GM10248 (cell line): ENCODE measurements at regions not wholly inside any gene's neighbourhood (a gene's known extent, or its start where the extent isn't known, plus 50 kb on each side); places are given as distances from the start of the nearest gene placed in this dataset.

Source experiments
- CTCF ChIA-PET: fragments of 300-600 bp; sonication (Branson Sonifier 250); formaldehyde crosslinking; extraction: SDS; loops from one replicate; lab custom pipeline; 2021; ENCODE audit warnings: antibody characterized with exemption; lab: Yijun Ruan, JAX
- POLR2A ChIA-PET: fragments of 350-650 bp; sonication (Branson Sonifier 250); formaldehyde crosslinking; extraction: SDS; loops from one replicate; lab custom pipeline; 2020; ENCODE audit warnings: antibody characterized with exemption; lab: Yijun Ruan, JAX
- DNase-seq: peaks from one replicate; pipeline ENCODE4 v3.0.0; 2012; ENCODE audit errors: extremely low spot score
- TF ChIP-seq, protein P1 (sequence below): IDR thresholded peaks from 2 replicates; pipeline ENCODE4 v1.5.1; 2012; ENCODE audit warnings: mild to moderate bottlenecking, low read depth; ENCODE audit errors: extremely low read depth, missing control alignments, control extremely low read depth

DNA sequence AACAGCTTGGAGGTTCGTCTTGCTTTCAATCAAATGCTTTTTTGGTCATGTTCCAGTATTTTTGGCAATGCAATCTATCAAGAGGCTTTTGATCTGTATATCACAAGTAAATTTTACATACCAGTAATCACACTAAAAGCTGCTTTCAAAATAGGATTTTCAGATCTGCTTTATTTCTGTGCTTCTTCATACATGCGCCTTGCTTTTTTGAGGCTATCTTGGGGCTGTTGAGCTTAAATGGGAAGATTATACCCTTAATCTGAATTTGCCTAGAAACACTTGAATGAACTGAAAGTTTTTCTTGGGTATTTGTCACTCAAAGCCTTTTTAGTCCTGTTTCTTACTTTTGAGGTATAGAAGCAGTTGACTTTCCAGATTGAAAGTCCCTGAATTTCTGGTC is 62.1 kb upstream of the DCBLD2 start:
- DNase-seq, result no peak
- TF ChIP-seq, protein P1, sequence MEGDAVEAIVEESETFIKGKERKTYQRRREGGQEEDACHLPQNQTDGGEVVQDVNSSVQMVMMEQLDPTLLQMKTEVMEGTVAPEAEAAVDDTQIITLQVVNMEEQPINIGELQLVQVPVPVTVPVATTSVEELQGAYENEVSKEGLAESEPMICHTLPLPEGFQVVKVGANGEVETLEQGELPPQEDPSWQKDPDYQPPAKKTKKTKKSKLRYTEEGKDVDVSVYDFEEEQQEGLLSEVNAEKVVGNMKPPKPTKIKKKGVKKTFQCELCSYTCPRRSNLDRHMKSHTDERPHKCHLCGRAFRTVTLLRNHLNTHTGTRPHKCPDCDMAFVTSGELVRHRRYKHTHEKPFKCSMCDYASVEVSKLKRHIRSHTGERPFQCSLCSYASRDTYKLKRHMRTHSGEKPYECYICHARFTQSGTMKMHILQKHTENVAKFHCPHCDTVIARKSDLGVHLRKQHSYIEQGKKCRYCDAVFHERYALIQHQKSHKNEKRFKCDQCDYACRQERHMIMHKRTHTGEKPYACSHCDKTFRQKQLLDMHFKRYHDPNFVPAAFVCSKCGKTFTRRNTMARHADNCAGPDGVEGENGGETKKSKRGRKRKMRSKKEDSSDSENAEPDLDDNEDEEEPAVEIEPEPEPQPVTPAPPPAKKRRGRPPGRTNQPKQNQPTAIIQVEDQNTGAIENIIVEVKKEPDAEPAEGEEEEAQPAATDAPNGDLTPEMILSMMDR, result no peak
- POLR2A ChIA-PET, result no interaction called here
- CTCF ChIA-PET, result no interaction called here

DNA sequence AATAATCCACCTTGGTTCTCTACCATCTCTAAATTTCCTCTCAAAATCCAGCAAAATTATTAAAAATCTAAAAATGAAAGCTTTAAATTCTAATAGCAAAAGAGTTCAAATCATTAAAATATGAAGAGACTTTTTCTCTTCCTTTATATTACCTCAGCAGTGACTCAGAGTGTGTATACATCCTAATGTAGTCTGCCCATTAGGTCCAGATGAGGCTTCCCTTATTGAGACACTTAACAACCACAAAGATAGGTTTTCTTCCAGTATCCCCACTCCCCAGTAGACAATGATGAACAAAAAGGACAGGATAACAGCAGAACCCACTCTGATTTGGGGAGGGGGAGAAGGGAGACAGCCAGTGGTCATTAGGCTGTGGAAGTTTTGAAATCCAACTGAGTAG is 61.5 kb upstream of the DCBLD2 start:
- no peak for DNase-seq
- TF ChIP-seq, protein P1, result no peak
- ChIA-PET POLR2A (no interaction called here), CTCF (no interaction called here)

- ChIA-PET POLR2A (no interaction called here), CTCF (no interaction called here)
- TF ChIP-seq, protein P1, result no peak
- no peak for DNase-seq
Observed at GRCh38 chr3:98962189-98962930, 60.9 kb upstream of the DCBLD2 start.

GRCh38 chr3:98961161-98962155 is 60.0 kb upstream of the DCBLD2 start:
- POLR2A ChIA-PET, result no interaction called here
- CTCF ChIA-PET, result interaction anchor here (0.6 kb wide), 1 partner anchor 10 kb away, joined by 3 read pairs; no protein-coding TSS in a partner anchor
- no peak for DNase-seq
- TF ChIP-seq, protein P1, result no peak

- CTCF ChIA-PET, result no interaction called here
- no peak for DNase-seq
- TF ChIP-seq, protein P1, result no peak
- POLR2A ChIA-PET, result no interaction called here
Observed at GRCh38 chr3:98957681-98958080, 56.2 kb upstream of the DCBLD2 start.

- POLR2A ChIA-PET, result no interaction called here
- TF ChIP-seq, protein P1, result no peak
- CTCF ChIA-PET, result interaction anchor here (1.5 kb wide), 1 partner anchor 14 kb away, joined by 4 read pairs; no protein-coding TSS in a partner anchor
- DNase-seq, result no peak
Observed at GRCh38 chr3:98956008-98956407, 54.5 kb upstream of the DCBLD2 start.
